Left ventricle myocardium inferior (tissue), 1 donor: ENCODE measurements at regions not wholly inside any gene's neighbourhood (a gene's known extent, or its start where the extent isn't known, plus 50 kb on each side); places are given as distances from the start of the nearest gene placed in this dataset.

Source experiments
- DNase-seq: peaks from one replicate; pipeline ENCODE4 v3.0.0-alpha.2; 2020
- H3K27ac ChIP-seq: fragments of 200-600 bp; replicated peaks from 2 replicates; pipeline ENCODE4 v1.8.0; 2021
- H3K27me3 ChIP-seq: fragments of 200-600 bp; 2 replicates; pipeline ENCODE4 v1.8.0; 2021; ENCODE audit warnings: low read depth
- H3K36me3 ChIP-seq: fragments of 200-600 bp; 2 replicates; pipeline ENCODE4 v1.8.0; 2021
- H3K4me1 ChIP-seq: fragments of 200-600 bp; 2 replicates; pipeline ENCODE4 v1.8.0; 2021
- H3K4me3 ChIP-seq: fragments of 200-600 bp; 2 replicates; pipeline ENCODE4 v1.8.0; 2021; ENCODE audit warnings: mild to moderate bottlenecking, moderate library complexity
- H3K9me3 ChIP-seq: fragments of 200-600 bp; replicated peaks from 2 replicates; pipeline ENCODE4 v1.8.0; 2021
- intact Hi-C: fragments of 100-400 bp; cut with micrococcal nuclease; formaldehyde crosslinking; loops from one replicate; pipeline ENCODE4 v1.11.0; 2022
- TF ChIP-seq, protein P1 (sequence below): fragments of 200-600 bp; IDR thresholded peaks from 2 replicates; pipeline ENCODE4 v1.8.0; 2021; ENCODE audit warnings: antibody characterized with exemption, mild to moderate bottlenecking, borderline replicate concordance
- donor health status: DM: no; HTN: yes; CAD: no; lungs with severe emphysema.

DNA sequence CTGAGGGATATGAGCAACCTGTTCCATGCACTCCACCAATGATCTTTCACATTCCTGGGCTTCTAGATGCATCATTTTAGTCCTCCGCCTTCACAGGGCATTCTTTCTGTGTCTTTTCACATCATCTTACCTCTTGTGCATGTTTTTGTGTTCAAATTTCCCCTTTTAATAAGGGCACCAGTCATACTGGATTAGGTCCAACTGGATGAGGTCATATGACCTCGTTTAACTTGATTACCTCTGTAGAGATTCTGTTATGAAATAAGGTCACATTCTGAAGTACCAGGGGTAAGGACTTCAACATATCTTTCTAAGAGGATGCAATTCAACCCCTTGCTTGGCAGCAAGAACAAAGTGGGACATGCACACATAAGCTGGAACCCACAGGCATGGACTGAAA is 335.3 kb upstream of the TLE4 start:
- Histone ChIP-seq H3K36me3 (no peaks in the 10 kb centered on the region), H3K27me3 (no peaks in the 10 kb centered on the region), H3K27ac (no peak overlapping the region), H3K4me3 (no peak overlapping the region), H3K9me3 (peaks cover 15% of the 10 kb centered on the region), H3K4me1 (no peaks in the 10 kb centered on the region)
- DNase-seq: no peak
- TF ChIP-seq, protein P1, sequence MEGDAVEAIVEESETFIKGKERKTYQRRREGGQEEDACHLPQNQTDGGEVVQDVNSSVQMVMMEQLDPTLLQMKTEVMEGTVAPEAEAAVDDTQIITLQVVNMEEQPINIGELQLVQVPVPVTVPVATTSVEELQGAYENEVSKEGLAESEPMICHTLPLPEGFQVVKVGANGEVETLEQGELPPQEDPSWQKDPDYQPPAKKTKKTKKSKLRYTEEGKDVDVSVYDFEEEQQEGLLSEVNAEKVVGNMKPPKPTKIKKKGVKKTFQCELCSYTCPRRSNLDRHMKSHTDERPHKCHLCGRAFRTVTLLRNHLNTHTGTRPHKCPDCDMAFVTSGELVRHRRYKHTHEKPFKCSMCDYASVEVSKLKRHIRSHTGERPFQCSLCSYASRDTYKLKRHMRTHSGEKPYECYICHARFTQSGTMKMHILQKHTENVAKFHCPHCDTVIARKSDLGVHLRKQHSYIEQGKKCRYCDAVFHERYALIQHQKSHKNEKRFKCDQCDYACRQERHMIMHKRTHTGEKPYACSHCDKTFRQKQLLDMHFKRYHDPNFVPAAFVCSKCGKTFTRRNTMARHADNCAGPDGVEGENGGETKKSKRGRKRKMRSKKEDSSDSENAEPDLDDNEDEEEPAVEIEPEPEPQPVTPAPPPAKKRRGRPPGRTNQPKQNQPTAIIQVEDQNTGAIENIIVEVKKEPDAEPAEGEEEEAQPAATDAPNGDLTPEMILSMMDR: no peak
- intact Hi-C loops: no loop called here

DNA sequence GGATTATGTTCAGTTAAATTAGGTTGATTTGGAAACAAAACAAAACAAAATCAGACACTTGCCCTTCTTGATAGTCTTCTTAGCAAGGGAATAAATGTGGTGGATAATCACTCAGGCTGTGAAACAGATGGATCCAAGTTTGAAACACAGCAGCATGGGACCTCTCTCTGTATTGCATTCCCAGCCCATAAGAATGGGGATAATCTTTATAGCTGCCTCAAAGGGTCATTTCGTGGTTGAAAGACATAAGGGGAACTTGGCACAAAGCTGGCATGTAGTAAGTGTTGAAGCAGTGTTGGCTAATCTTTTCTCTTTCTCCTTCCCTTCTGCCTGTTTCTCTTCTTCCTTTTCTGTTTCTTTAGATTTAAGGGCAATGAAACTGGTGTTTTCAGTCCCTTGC is 333.9 kb upstream of the TLE4 start:
- peaks cover 1% of the 10 kb centered on the region for H3K9me3 ChIP-seq
- H3K4me3 ChIP-seq: no peak overlapping the region
- H3K4me1 ChIP-seq: no peaks in the 10 kb centered on the region
- no peak for DNase-seq
- H3K27ac ChIP-seq: no peak overlapping the region
- no peaks in the 10 kb centered on the region for H3K27me3 ChIP-seq
- TF ChIP-seq, protein P1: no peak
- intact Hi-C loops: no loop called here
- no peaks in the 10 kb centered on the region for H3K36me3 ChIP-seq

DNA sequence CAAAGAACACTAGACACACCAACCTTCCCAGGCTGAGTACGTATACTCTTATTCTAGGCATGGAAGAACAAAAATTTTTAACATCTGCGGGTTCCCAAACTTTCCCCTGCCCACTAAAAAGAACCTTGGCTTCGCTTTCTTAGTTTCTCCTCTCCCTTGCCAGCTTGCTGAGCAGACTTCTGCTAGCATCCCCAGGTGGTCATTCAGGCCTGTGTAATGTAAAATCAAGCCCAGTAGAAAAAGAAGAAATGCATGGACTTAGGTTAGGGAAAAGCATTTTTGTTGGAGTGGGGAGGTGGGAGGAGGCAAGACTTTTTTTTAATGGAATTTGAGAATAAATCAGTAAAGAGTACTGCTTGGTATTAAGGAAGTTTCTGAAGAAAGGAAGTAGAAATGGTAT is 331.0 kb upstream of the TLE4 start:
- no peak overlapping the region for H3K27ac ChIP-seq
- DNase-seq: no peak
- H3K27me3 ChIP-seq: no peaks in the 10 kb centered on the region
- H3K4me3 ChIP-seq: no peak overlapping the region
- H3K9me3 ChIP-seq: no peaks in the 10 kb centered on the region
- no peaks in the 10 kb centered on the region for H3K4me1 ChIP-seq
- no peaks in the 10 kb centered on the region for H3K36me3 ChIP-seq
- intact Hi-C loops: no loop called here
- TF ChIP-seq, protein P1: no peak

DNA sequence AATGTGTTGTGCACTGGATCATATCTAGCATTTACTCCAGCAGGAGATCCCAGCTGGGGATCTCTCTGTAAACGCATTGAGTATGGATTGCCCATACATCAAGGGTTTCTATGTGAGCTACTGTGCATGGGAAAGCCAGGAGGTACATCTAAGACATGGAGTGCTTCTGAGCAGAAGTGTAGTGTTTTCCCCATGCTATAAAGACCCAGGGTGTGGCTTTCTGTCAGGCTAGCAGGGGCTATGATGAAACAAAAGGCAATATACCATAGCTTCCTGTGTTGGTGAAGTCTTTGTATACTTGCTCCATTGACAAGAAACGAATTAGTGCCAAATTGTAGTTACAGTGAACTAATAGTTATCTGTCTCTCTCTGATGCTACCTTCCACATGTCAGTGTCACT is 329.3 kb upstream of the TLE4 start:
- H3K27ac ChIP-seq: no peak overlapping the region
- H3K27me3 ChIP-seq: no peaks in the 10 kb centered on the region
- no peaks in the 10 kb centered on the region for H3K4me1 ChIP-seq
- no peak for DNase-seq
- H3K9me3 ChIP-seq: no peaks in the 10 kb centered on the region
- H3K4me3 ChIP-seq: no peak overlapping the region
- TF ChIP-seq, protein P1: no peak
- intact Hi-C loops: no loop called here
- H3K36me3 ChIP-seq: no peaks in the 10 kb centered on the region

DNA sequence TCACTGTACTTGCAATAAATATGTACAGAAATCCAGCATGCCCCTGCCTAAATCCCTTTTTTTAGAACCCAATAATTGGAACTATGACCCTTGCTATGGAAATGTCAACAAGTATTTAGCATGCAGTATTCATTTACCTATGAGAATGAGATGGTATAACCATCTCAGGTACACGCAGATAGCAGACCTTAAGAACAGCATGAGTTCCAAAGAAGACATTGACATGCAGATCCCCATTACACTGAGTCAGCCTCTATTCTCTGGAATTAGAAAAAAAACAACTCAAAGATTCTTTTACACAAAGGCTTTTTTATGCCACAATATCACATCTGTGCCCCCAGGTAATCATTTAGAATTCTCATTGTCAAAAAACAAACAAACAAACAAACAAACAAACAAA is 325.6 kb upstream of the TLE4 start:
- no peaks in the 10 kb centered on the region for H3K9me3 ChIP-seq
- TF ChIP-seq, protein P1: no peak
- H3K27me3 ChIP-seq: no peaks in the 10 kb centered on the region
- H3K36me3 ChIP-seq: no peaks in the 10 kb centered on the region
- intact Hi-C loops: no loop called here
- no peaks in the 10 kb centered on the region for H3K4me1 ChIP-seq
- H3K27ac ChIP-seq: no peak overlapping the region
- no peak overlapping the region for H3K4me3 ChIP-seq
- no peak for DNase-seq

DNA sequence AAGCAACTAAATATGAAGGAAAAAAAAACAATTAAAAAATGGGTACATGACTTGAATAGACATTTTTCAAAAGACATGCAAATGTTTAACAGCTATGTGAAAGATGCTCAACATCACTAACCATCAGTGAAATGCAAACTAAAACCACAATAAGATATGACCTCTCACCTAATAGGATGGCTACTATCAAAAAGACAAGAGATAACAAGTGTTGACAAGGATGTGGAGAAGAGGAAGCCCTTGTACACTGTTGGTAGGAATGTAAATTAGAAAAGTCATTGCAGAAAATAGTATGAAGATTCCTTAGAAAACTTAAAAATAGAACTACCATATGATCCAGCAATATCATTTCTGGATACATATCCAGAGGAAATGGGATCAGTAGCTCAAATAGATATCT is 324.7 kb upstream of the TLE4 start:
- Histone ChIP-seq H3K4me1 (no peaks in the 10 kb centered on the region), H3K9me3 (no peaks in the 10 kb centered on the region), H3K36me3 (no peaks in the 10 kb centered on the region), H3K4me3 (no peak overlapping the region), H3K27me3 (no peaks in the 10 kb centered on the region), H3K27ac (no peak overlapping the region)
- no peak for DNase-seq
- TF ChIP-seq, protein P1: no peak
- intact Hi-C loops: no loop called here
